Neural cell (in vitro differentiated cells): ENCODE measurements at regions not wholly inside any gene's neighbourhood (a gene's known extent, or its start where the extent isn't known, plus 50 kb on each side); places are given as distances from the start of the nearest gene placed in this dataset.

Experiments
- EZH2 ChIP-seq: fragments of 200-600, 300-800 bp; shearing (Covaris generic), sonication (generic); IDR thresholded peaks from 2 replicates; pipeline ENCODE4 v1.6.1; 2014; ENCODE audit warnings: antibody characterized with exemption, low read length, borderline replicate concordance, mild to moderate bottlenecking; ENCODE audit not compliant: insufficient read depth, poor library complexity, severe bottlenecking
- TF ChIP-seq, protein P1 (sequence below): fragments of 450-650 bp; IDR thresholded peaks from 2 replicates; pipeline ENCODE4 v1.5.1; 2014; ENCODE audit warnings: antibody characterized with exemption, mild to moderate bottlenecking, moderate library complexity; ENCODE audit not compliant: poor library complexity, severe bottlenecking

DNA sequence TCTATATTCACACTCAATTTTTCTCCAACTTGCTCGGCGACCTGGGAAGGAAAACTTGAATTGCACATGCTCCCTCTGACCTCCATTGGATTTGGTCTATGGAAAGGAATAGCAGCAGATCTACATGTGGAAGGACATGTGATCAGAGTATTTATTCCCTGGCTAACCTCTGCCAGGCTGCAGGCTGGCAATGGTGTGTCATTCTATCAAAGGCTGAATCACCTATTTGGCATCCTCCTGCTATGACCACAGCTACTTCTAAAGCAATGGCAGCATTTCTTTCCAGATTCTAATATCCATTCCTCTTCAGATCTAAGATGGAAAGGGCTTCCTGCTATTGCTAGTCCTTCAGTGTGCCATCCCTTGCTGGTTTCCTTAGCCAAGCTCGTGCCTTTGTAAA lies 144.3 kb upstream of the FREM2 start:
- TF ChIP-seq, protein P1, sequence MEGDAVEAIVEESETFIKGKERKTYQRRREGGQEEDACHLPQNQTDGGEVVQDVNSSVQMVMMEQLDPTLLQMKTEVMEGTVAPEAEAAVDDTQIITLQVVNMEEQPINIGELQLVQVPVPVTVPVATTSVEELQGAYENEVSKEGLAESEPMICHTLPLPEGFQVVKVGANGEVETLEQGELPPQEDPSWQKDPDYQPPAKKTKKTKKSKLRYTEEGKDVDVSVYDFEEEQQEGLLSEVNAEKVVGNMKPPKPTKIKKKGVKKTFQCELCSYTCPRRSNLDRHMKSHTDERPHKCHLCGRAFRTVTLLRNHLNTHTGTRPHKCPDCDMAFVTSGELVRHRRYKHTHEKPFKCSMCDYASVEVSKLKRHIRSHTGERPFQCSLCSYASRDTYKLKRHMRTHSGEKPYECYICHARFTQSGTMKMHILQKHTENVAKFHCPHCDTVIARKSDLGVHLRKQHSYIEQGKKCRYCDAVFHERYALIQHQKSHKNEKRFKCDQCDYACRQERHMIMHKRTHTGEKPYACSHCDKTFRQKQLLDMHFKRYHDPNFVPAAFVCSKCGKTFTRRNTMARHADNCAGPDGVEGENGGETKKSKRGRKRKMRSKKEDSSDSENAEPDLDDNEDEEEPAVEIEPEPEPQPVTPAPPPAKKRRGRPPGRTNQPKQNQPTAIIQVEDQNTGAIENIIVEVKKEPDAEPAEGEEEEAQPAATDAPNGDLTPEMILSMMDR: no peak
- no peak for TF ChIP-seq EZH2
